HAP-1 (cell line): ENCODE measurements at regions not wholly inside any gene's neighbourhood (a gene's known extent, or its start where the extent isn't known, plus 50 kb on each side); places are given as distances from the start of the nearest gene placed in this dataset.

Experiments used
- DNase-seq, 2 experiments: peaks; one replicate each; pipeline ENCODE4 v3.0.0-alpha.2; 2016 to 2020; ENCODE audit warnings: low spot score in 2 of 2
- H3K27me3 ChIP-seq: fragments of 250-450 bp; sonication (Bioruptor Pico); 2 replicates; pipeline ENCODE4 v1.5.1; 2020; ENCODE audit warnings: low read depth, mild to moderate bottlenecking, moderate library complexity
- H3K36me3 ChIP-seq: fragments of 250-450 bp; sonication (Bioruptor Pico); replicated peaks from 2 replicates; pipeline ENCODE4 v1.5.1; 2020; ENCODE audit warnings: mild to moderate bottlenecking
- H3K4me1 ChIP-seq: fragments of 250-450 bp; sonication (Bioruptor Pico); 2 replicates; pipeline ENCODE4 v1.5.1; 2020; ENCODE audit warnings: mild to moderate bottlenecking
- H3K4me3 ChIP-seq: fragments of 250-450 bp; sonication (Bioruptor Pico); 2 replicates; pipeline ENCODE4 v1.5.1; 2020; ENCODE audit warnings: mild to moderate bottlenecking, moderate library complexity
- H3K9me3 ChIP-seq: fragments of 250-450 bp; sonication (Bioruptor Pico); 2 replicates; pipeline ENCODE4 v1.5.1; 2020; ENCODE audit warnings: mild to moderate bottlenecking, moderate library complexity
- in situ Hi-C: fragments of 300-500 bp; cut with MboI; formaldehyde crosslinking; loops from 3 replicates; pipeline ENCODE4 v1.14.3; 2020; ENCODE audit warnings: low sequenced_read_pairs, inconsistent platforms, mixed read lengths

GRCh38 chr12:107304588-107305532 is 211.5 kb upstream of the CRY1 start:
- no peaks in the 10 kb centered on the region; the same call in 1 of the 2 replicates for H3K9me3 ChIP-seq
- H3K4me1 ChIP-seq, result peaks cover 15% of the 10 kb centered on the region
- in situ Hi-C loops, result no loop called here
- no peak overlapping the region for H3K4me3 ChIP-seq
- DNase-seq, result no peak
- no peaks in the 10 kb centered on the region for H3K36me3 ChIP-seq
- H3K27me3 ChIP-seq, result no peaks in the 10 kb centered on the region

- Histone ChIP-seq H3K4me1 (peaks cover 15% of the 10 kb centered on the region), H3K9me3 (no peaks in the 10 kb centered on the region; the same call in 1 of the 2 replicates), H3K4me3 (no peak overlapping the region), H3K27me3 (no peaks in the 10 kb centered on the region), H3K36me3 (no peaks in the 10 kb centered on the region)
- peak; percentile 69 to 98 for DNase-seq
- in situ Hi-C loops, result no loop called here
Measured at GRCh38 chr12:107306141-107306659, 212.9 kb upstream of the CRY1 start.

DNA sequence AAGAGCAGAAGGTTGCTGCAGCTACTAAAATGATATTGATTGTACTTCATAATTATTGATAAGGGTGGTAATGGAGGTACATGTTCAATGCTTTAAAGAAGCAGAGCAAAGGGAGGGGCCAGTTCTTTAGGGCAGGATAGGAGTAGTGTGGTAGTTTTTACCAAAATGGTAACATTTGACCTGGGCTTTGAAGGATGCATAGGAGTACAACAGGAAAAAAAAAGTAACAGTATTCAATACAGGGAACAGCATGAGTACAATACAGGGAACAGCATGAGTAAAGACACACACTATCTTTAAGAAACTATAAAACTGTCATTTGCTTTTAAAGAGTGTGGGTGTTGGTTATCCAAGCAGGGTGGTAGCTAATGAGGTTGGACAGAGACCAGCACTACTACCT is 215.0 kb upstream of the CRY1 start:
- no peak for DNase-seq
- in situ Hi-C loops, result no loop called here
- Histone ChIP-seq H3K9me3 (no peaks in the 10 kb centered on the region; the same call in 1 of the 2 replicates), H3K27me3 (peaks cover 5% of the 10 kb centered on the region), H3K4me1 (peaks cover 15% of the 10 kb centered on the region), H3K36me3 (no peaks in the 10 kb centered on the region), H3K4me3 (no peak overlapping the region)

DNA sequence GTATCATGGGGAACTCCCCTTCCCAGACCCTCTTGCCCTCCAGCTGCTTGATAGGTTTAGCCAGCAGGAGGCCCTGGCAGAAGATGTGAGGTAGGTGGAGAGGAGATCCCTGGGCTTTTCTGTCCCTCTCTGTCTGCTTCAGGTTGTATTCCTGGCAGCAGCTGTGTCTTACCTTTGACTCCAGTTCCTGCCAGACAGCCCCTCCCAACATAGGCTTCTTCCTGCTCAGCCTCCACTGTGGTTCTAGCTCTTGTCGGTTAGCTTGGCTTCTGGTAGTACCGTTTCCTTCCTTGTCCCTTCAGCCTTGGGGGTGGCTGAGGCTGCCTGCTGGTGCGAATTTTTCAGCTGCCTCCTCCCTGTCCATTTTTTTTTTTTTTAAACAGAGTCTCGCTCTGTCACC is 215.7 kb upstream of the CRY1 start:
- in situ Hi-C loops, result no loop called here
- Histone ChIP-seq H3K9me3 (no peaks in the 10 kb centered on the region; the same call in 1 of the 2 replicates), H3K27me3 (peaks cover 12% of the 10 kb centered on the region), H3K4me1 (peaks cover 15% of the 10 kb centered on the region), H3K4me3 (no peak overlapping the region), H3K36me3 (no peaks in the 10 kb centered on the region)
- no peak for DNase-seq

GRCh38 chr12:107310621-107311020 is 217.3 kb upstream of the CRY1 start:
- H3K36me3 ChIP-seq, result no peaks in the 10 kb centered on the region
- H3K4me3 ChIP-seq, result no peak overlapping the region
- no peak for DNase-seq
- H3K27me3 ChIP-seq, result peaks cover 25% of the 10 kb centered on the region
- in situ Hi-C loops, result no loop called here
- peaks cover 10% of the 10 kb centered on the region for H3K4me1 ChIP-seq
- no peaks in the 10 kb centered on the region; the same call in 1 of the 2 replicates for H3K9me3 ChIP-seq

DNA sequence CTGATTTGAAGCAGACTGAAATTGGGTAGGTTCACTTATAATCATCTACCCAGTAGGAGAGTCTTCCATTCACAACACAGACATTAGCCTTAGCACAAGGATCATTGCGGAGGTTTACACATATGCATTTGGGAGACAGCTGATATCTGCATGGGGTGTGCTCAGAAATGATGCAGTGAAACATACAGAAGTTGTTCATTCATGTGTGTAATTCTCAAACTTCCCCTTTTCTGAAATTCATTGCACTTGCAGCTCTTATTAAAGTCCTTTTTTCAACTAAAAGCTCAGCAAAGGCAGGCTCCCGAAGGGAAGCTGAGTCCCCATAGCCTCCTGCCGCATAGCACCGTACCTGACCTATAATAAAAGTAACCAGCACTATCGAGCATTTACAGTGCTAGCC is 218.3 kb upstream of the CRY1 start:
- Histone ChIP-seq H3K9me3 (no peaks in the 10 kb centered on the region; the same call in 1 of the 2 replicates), H3K27me3 (peaks cover 30% of the 10 kb centered on the region), H3K36me3 (no peaks in the 10 kb centered on the region), H3K4me1 (peaks cover 3% of the 10 kb centered on the region; the same call in 1 of the 2 replicates), H3K4me3 (no peak overlapping the region)
- in situ Hi-C loops, result no loop called here
- no peak for DNase-seq

DNA sequence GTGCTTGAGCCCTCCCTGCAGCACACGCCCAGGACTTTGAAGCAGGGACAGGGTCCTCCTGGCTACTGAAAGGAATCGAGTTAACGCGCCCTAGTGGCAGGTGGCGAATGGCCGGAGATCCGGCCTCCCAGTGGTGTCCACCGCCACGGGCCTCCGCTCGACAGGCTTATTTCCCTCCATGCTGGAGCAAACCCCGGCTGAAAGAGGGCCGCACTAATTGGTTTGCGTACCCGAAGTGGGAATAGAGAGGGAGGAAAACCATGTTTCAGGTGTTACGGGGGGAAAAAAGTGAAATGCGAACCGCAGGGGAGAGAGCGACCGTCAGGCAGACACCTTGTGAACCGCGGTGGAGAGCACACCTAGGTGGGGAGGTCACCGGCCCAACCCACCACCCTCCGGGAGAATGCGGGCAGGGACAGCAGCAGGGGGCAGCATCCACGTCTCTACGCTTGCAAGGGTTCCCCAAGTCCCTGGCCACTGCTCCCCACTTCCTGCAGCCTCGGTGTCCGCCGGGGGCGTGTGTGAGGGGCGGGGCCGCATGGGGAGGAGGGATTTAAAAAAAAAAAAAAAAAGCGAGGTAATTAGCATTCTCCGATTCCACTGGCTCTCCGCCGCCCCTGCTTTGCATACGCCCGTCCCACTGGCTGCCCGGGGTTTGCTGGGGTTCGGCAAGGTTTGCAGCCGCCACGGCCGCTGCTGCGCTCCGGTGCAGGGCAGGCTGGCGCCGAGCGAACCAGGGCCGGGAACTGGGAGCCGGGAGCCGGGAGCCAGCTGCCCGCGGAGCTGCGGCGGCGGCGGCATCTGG is 224.6 kb upstream of the CRY1 start:
- Histone ChIP-seq H3K36me3 (no peaks in the 10 kb centered on the region), H3K9me3 (no peaks in the 10 kb centered on the region), H3K27me3 (peaks cover 66% of the 10 kb centered on the region), H3K4me3 (peak overlapping the region; percentile 38), H3K4me1 (no peaks in the 10 kb centered on the region)
- DNase-seq, result peak; percentile 83 to 89
- in situ Hi-C loops, result no loop called here

- no peak for DNase-seq
- Histone ChIP-seq H3K9me3 (no peaks in the 10 kb centered on the region), H3K36me3 (no peaks in the 10 kb centered on the region), H3K4me1 (no peaks in the 10 kb centered on the region), H3K4me3 (peak overlapping the region; percentile 38), H3K27me3 (peaks cover 64% of the 10 kb centered on the region)
- in situ Hi-C loops, result no loop called here
Measured at GRCh38 chr12:107318556-107318805, 225.1 kb upstream of the CRY1 start.

DNA sequence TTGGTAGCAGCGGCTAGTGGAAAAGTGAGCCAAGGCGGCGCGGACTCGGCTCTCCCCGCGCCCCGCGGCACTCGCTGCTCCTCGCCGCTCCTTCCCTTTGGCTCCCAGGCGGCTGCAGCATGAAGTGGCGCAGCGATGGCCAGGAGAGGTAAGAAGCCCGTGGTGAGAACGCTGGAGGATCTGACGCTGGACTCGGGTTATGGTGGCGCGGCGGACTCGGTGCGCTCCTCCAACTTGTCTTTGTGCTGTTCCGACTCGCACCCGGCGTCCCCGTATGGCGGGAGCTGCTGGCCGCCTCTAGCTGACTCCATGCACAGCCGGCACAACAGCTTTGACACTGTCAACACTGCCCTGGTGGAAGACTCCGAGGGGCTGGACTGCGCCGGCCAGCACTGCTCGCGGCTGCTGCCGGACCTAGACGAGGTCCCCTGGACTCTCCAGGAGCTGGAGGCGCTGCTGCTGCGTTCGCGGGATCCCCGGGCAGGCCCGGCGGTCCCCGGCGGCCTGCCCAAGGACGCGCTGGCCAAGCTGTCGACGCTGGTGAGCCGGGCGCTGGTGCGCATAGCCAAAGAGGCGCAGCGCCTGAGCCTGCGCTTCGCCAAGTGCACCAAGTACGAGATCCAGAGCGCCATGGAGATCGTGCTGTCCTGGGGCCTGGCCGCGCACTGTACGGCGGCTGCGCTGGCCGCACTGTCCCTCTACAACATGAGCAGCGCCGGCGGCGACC is 225.6 kb upstream of the CRY1 start:
- Histone ChIP-seq H3K4me1 (no peaks in the 10 kb centered on the region), H3K9me3 (no peaks in the 10 kb centered on the region), H3K36me3 (no peaks in the 10 kb centered on the region), H3K27me3 (peaks cover 59% of the 10 kb centered on the region), H3K4me3 (peak overlapping the region; percentile 38)
- peak in 1 of 2 experiments; percentile 41 for DNase-seq
- in situ Hi-C loops, result no loop called here

DNA sequence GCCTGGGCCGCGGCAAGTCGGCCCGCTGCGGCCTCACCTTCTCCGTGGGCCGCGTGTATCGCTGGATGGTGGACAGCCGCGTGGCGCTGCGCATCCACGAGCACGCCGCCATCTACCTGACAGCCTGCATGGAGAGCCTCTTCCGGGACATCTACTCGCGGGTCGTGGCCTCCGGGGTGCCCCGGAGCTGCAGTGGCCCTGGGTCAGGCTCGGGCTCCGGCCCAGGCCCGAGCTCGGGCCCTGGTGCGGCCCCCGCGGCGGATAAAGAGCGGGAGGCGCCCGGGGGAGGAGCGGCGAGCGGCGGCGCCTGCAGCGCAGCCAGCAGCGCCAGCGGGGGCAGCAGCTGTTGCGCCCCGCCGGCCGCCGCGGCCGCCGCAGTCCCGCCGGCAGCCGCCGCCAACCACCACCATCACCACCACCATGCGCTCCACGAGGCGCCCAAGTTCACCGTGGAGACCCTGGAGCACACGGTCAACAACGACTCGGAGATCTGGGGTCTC is 226.2 kb upstream of the CRY1 start:
- H3K27me3 ChIP-seq, result peaks cover 53% of the 10 kb centered on the region
- H3K4me1 ChIP-seq, result no peaks in the 10 kb centered on the region
- H3K4me3 ChIP-seq, result peak overlapping the region; percentile 38
- in situ Hi-C loops, result no loop called here
- no peaks in the 10 kb centered on the region for H3K36me3 ChIP-seq
- H3K9me3 ChIP-seq, result no peaks in the 10 kb centered on the region
- DNase-seq, result peak in 1 of 2 experiments; percentile 23

DNA sequence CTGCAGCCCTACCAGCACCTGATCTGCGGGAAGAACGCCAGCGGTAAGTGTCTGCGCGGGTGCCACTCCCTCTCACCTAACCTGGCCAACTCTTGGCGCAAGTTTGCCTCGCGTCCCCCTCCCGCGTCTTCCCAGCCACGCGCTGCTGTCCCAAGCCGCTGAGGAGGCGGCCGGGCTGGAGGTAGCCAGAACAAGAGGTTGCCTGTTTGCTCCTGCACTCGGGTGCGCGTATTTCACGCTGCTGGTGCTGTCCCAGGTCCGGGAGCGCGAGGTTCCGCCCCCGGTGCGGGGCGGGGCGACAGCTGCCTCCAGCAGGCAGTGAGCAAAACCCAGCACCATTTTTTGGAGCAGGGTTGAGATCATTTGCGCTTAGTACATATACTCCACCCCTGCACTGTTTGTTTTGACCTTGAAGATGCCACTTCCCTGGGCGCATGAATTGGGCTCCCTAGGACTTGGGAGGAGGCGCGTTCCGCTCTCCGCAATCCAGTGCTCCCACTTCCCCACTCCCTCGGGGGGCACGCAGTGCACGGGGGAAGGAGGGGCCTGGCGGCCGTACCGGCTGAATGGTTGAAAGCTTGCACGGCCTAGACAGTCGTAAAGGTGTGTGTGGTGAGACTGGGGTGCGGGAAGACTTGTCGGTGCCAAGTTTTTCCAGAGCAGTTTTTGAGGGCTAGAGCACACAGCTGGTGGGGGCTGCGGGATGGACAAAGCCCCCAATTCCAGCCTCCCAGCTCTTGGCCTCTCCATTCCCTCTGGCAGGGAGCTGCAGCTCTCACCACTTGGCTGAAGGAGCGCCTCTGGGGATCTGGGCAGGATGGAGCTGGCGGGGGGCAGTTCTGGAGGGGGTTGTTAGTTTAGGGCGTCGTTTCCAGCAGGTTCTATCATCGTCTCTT is 226.9 kb upstream of the CRY1 start:
- Histone ChIP-seq H3K27me3 (peaks cover 48% of the 10 kb centered on the region), H3K9me3 (no peaks in the 10 kb centered on the region), H3K4me1 (no peaks in the 10 kb centered on the region), H3K4me3 (peak overlapping the region; percentile 38), H3K36me3 (no peaks in the 10 kb centered on the region)
- in situ Hi-C loops, result no loop called here
- DNase-seq, result peak in 1 of 2 experiments; percentile 61

- in situ Hi-C loops, result no loop called here
- H3K4me1 ChIP-seq, result no peaks in the 10 kb centered on the region
- H3K9me3 ChIP-seq, result no peaks in the 10 kb centered on the region
- DNase-seq, result peak in 1 of 2 experiments; percentile 50
- H3K27me3 ChIP-seq, result peaks cover 41% of the 10 kb centered on the region
- peak overlapping the region; percentile 38 for H3K4me3 ChIP-seq
- H3K36me3 ChIP-seq, result no peaks in the 10 kb centered on the region
Measured at GRCh38 chr12:107320929-107321631, 227.7 kb upstream of the CRY1 start.
